ENCODE measurements at regions not wholly inside any gene's neighbourhood (a gene's known extent, or its start where the extent isn't known, plus 50 kb on each side); places are given as distances from the start of the nearest gene placed in this dataset.

- 65 to 79% (median 71%) methylated on average over 3 of the region's 3 CpGs for WGBS, 3 donors
- no peak overlapping the region for H3K27ac ChIP-seq (ENCODE audit: low read depth, low read length)
Measured at GRCh38 chr2:207475546-207475945, 54.2 kb upstream of the CREB1 start.

DNA sequence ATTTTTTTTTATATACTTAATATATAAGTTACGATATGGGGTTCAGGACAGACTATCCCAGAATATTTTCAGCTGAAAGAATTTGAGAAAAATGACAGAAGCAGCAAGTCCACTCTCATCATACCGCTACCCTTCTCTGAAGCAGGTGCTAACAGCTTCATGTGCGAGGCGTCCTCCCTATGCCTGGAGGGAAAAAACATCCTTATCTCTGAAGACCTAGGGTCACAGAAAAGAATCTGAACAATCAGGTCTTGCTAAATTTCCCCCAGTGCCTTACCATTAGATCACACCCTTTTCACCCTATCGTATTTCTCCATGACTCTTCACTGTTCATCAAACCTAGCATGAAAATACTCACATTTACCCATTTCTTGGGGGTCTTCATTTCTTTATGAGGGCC is 51.9 kb upstream of the CREB1 start:
- H3K27ac ChIP-seq (ENCODE audit: low read depth, low read length) = no peak overlapping the region
- WGBS, 3 donors = 83 to 95% (median 93%) methylated on average over 5 of the region's 5 CpGs

GRCh38 chr2:207478572-207478971 is 51.2 kb upstream of the CREB1 start:
- H3K27ac ChIP-seq (ENCODE audit: low read depth, low read length) = no peak overlapping the region
- WGBS, 3 donors = 57 to 81% (median 57%) methylated on average over 3 of the region's 3 CpGs

DNA sequence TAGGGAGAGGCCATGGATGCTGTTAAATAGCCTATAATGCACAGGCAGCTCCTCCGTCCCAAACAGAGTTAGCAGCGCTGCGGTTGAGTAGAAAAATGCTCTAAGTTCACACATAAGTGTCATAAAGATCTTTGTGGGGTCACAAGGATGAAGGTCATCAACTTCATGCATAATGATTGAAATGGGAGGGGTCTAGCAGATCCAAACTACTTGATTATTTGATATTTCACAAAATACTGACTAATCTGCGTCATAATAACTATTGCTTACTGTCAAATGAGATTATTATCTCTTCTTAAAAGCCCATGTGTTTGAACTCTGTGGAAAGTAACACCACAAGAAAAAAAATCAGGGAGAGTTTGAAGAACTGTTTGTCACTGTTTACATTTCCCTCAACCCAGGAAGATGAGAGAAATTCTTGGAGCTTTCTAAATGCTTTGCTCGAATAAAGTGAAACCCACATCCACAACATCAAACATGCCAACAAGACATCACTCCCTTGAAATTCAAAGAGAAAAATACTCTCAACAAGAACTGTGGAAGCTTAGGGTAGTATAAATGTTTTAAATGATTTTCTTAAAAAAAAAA is 50.5 kb upstream of the CREB1 start:
- WGBS, 3 donors = 80 to 82% (median 81%) methylated on average over 5 of the region's 5 CpGs
- H3K27ac ChIP-seq (ENCODE audit: low read depth, low read length) = no peak overlapping the region

Measured in adipose tissue (tissue), 3 donors.